NB4 (cell line): ENCODE measurements at regions not wholly inside any gene's neighbourhood (a gene's known extent, or its start where the extent isn't known, plus 50 kb on each side); places are given as distances from the start of the nearest gene placed in this dataset.

Experiments used
- POLR2A ChIP-seq: IDR thresholded peaks from 2 replicates; pipeline ENCODE4 v1.6.1; 2011; ENCODE audit warnings: mild to moderate bottlenecking; ENCODE audit not compliant: insufficient read length; ENCODE audit errors: extremely low read depth
- TF ChIP-seq, protein P1 (sequence below): IDR thresholded peaks from one replicate; pipeline ENCODE4 v1.5.1; 2012; ENCODE audit warnings: low read depth, low read length

DNA sequence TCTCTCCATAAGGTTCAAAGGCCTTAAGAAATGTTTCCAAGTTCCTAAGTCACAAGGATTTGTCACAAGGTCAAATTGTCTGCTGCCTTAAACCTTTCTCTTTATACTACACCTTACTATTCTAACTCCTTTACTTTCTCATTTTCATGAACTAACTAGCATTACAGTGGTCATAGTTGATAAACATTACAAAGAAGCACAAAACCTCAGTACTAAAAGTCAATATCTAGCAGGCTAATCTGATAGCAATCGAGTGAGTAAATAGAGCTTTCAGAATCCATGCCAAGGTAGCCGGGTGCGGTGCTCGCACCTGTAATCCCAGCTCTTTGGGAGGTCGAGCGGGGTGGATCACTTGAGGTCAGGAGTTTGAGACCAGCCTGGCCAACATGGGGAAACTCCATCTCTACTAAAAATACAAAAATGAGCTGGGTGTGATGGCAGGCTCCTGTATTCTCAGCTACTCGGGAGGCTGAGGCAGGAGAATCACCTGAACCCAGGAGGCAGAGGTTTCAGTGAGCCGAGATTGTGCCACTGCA is 510.0 kb downstream of the GBA3 start:
- TF ChIP-seq, protein P1, sequence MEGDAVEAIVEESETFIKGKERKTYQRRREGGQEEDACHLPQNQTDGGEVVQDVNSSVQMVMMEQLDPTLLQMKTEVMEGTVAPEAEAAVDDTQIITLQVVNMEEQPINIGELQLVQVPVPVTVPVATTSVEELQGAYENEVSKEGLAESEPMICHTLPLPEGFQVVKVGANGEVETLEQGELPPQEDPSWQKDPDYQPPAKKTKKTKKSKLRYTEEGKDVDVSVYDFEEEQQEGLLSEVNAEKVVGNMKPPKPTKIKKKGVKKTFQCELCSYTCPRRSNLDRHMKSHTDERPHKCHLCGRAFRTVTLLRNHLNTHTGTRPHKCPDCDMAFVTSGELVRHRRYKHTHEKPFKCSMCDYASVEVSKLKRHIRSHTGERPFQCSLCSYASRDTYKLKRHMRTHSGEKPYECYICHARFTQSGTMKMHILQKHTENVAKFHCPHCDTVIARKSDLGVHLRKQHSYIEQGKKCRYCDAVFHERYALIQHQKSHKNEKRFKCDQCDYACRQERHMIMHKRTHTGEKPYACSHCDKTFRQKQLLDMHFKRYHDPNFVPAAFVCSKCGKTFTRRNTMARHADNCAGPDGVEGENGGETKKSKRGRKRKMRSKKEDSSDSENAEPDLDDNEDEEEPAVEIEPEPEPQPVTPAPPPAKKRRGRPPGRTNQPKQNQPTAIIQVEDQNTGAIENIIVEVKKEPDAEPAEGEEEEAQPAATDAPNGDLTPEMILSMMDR, result no peak
- TF ChIP-seq POLR2A, result no peak
